WERI-Rb-1 (cell line): ENCODE measurements at regions not wholly inside any gene's neighbourhood (a gene's known extent, or its start where the extent isn't known, plus 50 kb on each side); places are given as distances from the start of the nearest gene placed in this dataset.

Experiments
- DNase-seq: peaks from one replicate; pipeline ENCODE4 v3.0.0-alpha.2; 2020
- H3K27ac ChIP-seq: fragments of 250-450 bp; sonication (Bioruptor Pico); 2 replicates; pipeline ENCODE4 v1.5.1; 2020; ENCODE audit warnings: mild to moderate bottlenecking, moderate library complexity
- H3K27me3 ChIP-seq: fragments of 250-450 bp; sonication (Bioruptor Pico); 2 replicates; pipeline ENCODE4 v1.5.1; 2021; ENCODE audit warnings: mild to moderate bottlenecking, low read depth, moderate library complexity; ENCODE audit not compliant: insufficient read depth, severe bottlenecking
- H3K36me3 ChIP-seq: fragments of 250-450 bp; sonication (Bioruptor Pico); 2 replicates; pipeline ENCODE4 v1.5.1; 2020; ENCODE audit warnings: mild to moderate bottlenecking, moderate library complexity
- H3K4me3 ChIP-seq: 2 replicates; pipeline ENCODE4 v1.5.1; 2011; ENCODE audit warnings: low read depth, mild to moderate bottlenecking, control low read depth, low read length
- H3K9me3 ChIP-seq: fragments of 250-450 bp; sonication (Bioruptor Pico); 2 replicates; pipeline ENCODE4 v1.5.1; 2021; ENCODE audit warnings: mild to moderate bottlenecking, moderate library complexity; ENCODE audit not compliant: severe bottlenecking
- TF ChIP-seq, protein P1 (sequence below): IDR thresholded peaks from 2 replicates; pipeline ENCODE4 v1.5.1; 2011; ENCODE audit warnings: low read depth, mild to moderate bottlenecking, control low read depth, inconsistent platforms, low read length

DNA sequence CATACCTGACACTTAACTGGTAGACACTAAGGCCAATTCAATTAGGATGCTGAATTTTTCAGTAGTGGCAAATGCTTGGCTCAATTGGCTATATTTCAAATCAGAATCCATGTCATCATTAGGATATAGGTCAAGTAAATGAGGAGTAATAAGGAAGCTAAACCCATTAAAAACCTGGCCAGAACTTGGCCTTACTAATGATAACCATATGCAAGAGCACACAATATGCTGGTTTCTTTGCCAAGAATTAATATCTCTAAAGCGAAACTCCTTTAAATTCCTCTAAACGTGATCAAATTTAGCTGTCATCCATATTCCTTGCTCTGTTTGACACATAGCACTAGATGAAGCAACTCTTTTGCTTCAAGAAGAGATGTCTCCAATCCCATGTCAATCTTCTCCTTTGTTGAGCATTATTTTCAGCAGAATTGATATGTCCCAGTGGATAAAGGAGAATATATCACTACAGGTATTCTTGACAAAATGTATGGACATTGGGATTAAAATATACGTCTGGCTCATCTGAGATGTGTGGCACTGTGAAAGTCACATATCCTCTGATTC, 206.1 kb upstream of the ANKRD50 start:
- no peak overlapping the region for H3K27ac ChIP-seq
- no peak for DNase-seq
- no peaks in the 10 kb centered on the region for H3K27me3 ChIP-seq
- H3K4me3 ChIP-seq = no peak overlapping the region
- H3K36me3 ChIP-seq = no peaks in the 10 kb centered on the region
- TF ChIP-seq, protein P1, sequence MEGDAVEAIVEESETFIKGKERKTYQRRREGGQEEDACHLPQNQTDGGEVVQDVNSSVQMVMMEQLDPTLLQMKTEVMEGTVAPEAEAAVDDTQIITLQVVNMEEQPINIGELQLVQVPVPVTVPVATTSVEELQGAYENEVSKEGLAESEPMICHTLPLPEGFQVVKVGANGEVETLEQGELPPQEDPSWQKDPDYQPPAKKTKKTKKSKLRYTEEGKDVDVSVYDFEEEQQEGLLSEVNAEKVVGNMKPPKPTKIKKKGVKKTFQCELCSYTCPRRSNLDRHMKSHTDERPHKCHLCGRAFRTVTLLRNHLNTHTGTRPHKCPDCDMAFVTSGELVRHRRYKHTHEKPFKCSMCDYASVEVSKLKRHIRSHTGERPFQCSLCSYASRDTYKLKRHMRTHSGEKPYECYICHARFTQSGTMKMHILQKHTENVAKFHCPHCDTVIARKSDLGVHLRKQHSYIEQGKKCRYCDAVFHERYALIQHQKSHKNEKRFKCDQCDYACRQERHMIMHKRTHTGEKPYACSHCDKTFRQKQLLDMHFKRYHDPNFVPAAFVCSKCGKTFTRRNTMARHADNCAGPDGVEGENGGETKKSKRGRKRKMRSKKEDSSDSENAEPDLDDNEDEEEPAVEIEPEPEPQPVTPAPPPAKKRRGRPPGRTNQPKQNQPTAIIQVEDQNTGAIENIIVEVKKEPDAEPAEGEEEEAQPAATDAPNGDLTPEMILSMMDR = no peak
- H3K9me3 ChIP-seq = peaks cover 3% of the 10 kb centered on the region

GRCh38 chr4:124915073-124915472, 202.5 kb upstream of the ANKRD50 start:
- TF ChIP-seq, protein P1 = no peak
- no peak for DNase-seq
- Histone ChIP-seq H3K27me3 (no peaks in the 10 kb centered on the region), H3K27ac (no peak overlapping the region), H3K4me3 (no peak overlapping the region), H3K36me3 (no peaks in the 10 kb centered on the region), H3K9me3 (peaks cover 20% of the 10 kb centered on the region)

DNA sequence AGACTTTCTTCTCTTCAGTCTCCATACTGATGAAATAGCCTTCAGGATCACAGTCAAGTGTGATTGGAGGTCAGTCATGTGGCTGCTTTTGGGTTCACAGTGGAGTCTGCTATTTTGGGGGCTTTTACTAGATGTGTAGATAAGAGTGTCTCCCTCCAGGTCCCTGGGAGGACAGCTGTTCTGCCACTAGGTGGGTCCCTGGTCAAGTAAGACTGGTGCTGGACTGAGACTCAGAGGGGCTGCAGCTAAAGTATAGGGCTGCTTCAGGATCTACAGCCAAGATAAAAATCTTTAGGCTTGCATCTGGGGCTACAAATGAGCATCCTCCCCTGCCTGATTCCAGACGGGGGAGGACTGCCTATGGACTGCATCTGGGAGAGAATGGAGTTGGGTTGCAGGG, 200.7 kb upstream of the ANKRD50 start:
- Histone ChIP-seq H3K27me3 (no peaks in the 10 kb centered on the region), H3K27ac (no peak overlapping the region), H3K36me3 (no peaks in the 10 kb centered on the region), H3K4me3 (no peak overlapping the region), H3K9me3 (peaks cover 20% of the 10 kb centered on the region)
- DNase-seq = no peak
- TF ChIP-seq, protein P1 = no peak

DNA sequence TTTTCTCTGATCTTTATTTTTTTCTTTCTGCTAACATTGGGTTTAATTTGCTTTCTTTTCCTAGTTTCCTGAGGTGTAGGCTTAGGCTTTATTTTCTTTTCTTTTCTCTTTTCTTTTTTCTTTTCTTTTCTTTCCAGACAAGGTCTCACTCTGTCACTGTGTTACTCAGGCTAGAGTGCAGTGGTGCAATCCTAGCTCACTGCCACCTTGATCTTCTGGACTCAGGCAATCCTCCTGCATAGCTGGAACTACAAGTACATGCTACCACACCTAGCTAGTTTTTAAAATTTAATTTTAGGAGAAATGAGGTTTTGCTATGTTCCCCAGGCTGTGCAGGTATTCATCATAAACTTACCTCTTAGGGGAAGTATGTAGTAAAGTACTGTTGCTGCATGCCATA, 197.8 kb upstream of the ANKRD50 start:
- H3K27me3 ChIP-seq = no peaks in the 10 kb centered on the region
- H3K4me3 ChIP-seq = no peak overlapping the region
- H3K9me3 ChIP-seq = peaks cover 20% of the 10 kb centered on the region
- no peaks in the 10 kb centered on the region for H3K36me3 ChIP-seq
- TF ChIP-seq, protein P1 = no peak
- no peak overlapping the region for H3K27ac ChIP-seq
- DNase-seq = no peak

GRCh38 chr4:124907881-124908280, 195.3 kb upstream of the ANKRD50 start:
- Histone ChIP-seq H3K4me3 (no peak overlapping the region), H3K36me3 (no peaks in the 10 kb centered on the region), H3K27ac (no peak overlapping the region), H3K27me3 (no peaks in the 10 kb centered on the region), H3K9me3 (peaks cover 9% of the 10 kb centered on the region)
- DNase-seq = no peak
- TF ChIP-seq, protein P1 = no peak

- H3K27me3 ChIP-seq = no peaks in the 10 kb centered on the region
- H3K36me3 ChIP-seq = no peaks in the 10 kb centered on the region
- H3K9me3 ChIP-seq = no peaks in the 10 kb centered on the region
- H3K4me3 ChIP-seq = no peak overlapping the region
- no peak for DNase-seq
- TF ChIP-seq, protein P1 = no peak
- no peak overlapping the region for H3K27ac ChIP-seq
Observed at GRCh38 chr4:124905441-124905840, 192.9 kb upstream of the ANKRD50 start.
